Activated naive CD4-positive, alpha-beta T cell treated with anti-CD3 and anti-CD28 coated beads, Interleukin-2, amount 50 U/mL, for 72 hours (primary cell): ENCODE measurements at regions not wholly inside any gene's neighbourhood (a gene's known extent, or its start where the extent isn't known, plus 50 kb on each side); places are given as distances from the start of the nearest gene placed in this dataset.
"Not testable (repeated sequence)": the region's sequence is repeated elsewhere in the genome, so short reads cannot be mapped to it uniquely, and the experiment has no call there.

Source experiments
- ATAC-seq, 2 donors: fragments of 150-1000 bp; cut with Tn5 transposase; 2 replicates each; pipeline ENCODE4 v1.10.0; 2021; ENCODE audit warnings: mild to moderate bottlenecking in 2 of 2, moderate library complexity in 2 of 2
- DNase-seq, 2 donors: peaks; one replicate each; pipeline ENCODE4 v3.0.0; 2021 to 2022; ENCODE audit warnings: low spot score in 2 of 2
- H3K27ac Mint-ChIP-seq, 2 donors: one replicate each; pipeline ENCODE4 v1.8.0; 2022; ENCODE audit warnings: mild to moderate bottlenecking in 2 of 2, mixed read lengths in 2 of 2
- H3K36me3 Mint-ChIP-seq, 2 donors: one replicate each; pipeline ENCODE4 v1.8.0; 2022; ENCODE audit warnings: mixed read lengths in 2 of 2
- H3K9me3 Mint-ChIP-seq, 2 donors: one replicate each; pipeline ENCODE4 v1.8.0; 2022; ENCODE audit warnings: mixed read lengths in 2 of 2

DNA sequence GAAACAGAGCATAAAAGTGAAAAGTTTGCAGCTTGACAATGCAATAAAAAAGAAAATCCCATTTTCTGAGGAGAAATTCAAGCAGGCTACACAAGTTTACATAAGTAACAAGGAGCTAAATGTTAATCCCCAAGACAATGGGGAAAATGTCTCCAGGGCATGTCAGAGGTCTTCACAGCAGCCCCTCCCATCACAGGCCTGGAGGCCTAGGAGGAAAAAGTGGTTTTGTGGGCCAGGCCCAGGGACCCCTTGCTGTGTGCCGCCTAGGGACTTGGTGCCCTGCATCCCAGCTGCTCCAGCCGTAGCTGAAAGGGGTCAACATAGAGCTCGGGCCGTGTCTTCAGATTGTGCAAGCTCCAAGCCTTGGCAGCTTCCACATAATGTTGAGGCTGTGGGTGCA, 186.7 kb upstream of the MAP3K1 start:
- Mint-ChIP-seq H3K9me3 (peaks cover 4 to 24% of the 10 kb centered on the region in 2 donors), H3K36me3 (peaks cover 0 to 19% of the 10 kb centered on the region in 2 donors)
- not testable (repeated sequence) for DNase-seq, H3K27ac Mint-ChIP-seq, ATAC-seq

DNA sequence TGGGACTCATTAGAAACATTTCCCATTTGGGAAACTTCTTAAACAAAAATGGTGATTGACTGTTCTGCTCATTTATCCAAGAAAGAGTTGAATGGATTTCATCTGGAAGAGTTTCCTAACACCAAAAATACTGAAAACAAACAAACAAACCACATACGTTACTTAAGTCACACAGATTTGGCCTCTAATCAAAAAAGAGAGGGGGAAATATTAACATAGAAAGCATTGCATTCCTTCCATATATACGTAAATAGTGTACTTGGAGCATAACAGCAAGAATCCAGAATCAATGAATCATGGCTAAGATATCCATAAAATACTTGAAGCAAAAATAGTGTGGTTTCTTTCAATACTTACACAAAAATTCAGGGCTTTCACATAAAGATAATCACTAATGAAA, 189.8 kb upstream of the MAP3K1 start:
- peaks cover 21 to 28% of the 10 kb centered on the region in 2 donors for H3K9me3 Mint-ChIP-seq
- DNase-seq = no peak
- H3K27ac Mint-ChIP-seq = no peak overlapping the region
- ATAC-seq = no peak
- peaks cover 0 to 26% of the 10 kb centered on the region in 2 donors for H3K36me3 Mint-ChIP-seq

DNA sequence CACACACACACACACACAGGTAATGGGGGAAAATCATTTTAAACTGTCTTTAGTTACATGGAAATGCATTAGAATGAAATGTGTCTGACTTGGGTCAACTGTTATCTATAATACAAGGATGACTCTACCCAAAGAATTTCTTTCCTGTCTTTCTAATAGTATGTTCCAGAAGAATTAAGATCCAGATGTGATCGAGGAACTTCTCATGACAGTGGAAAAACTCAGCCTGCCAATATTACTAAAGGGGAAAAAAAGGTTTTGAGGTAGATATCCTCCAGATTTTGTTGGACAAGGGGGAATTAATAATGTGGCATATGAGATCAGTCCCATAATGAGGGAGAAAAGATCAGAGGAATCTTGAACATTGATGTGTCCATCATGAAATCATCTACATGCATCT, 190.6 kb upstream of the MAP3K1 start:
- Mint-ChIP-seq H3K9me3 (peaks cover 21 to 25% of the 10 kb centered on the region in 2 donors), H3K27ac (no peak overlapping the region), H3K36me3 (peaks cover 0 to 18% of the 10 kb centered on the region in 2 donors)
- ATAC-seq = no peak
- DNase-seq = no peak

DNA sequence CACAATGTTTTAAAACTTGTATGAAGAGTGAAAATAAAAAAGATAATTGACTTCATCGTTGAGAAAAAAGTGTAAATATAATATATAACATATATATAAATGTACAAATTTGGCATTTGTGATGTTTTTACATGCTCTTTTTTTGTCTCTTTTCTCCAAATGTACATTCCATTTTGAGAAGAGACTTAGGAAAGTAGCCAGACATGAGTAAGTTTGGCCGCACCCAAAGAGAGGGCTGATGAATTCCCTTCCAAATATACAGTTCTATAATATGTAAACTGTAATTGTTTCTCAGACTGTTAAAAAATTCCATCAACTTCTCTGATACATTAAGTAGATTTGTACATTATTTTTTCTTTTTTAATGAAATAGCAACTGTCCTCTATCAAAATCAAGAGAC, 193.2 kb upstream of the MAP3K1 start:
- Mint-ChIP-seq H3K36me3 (peaks cover 12 to 20% of the 10 kb centered on the region in 2 donors), H3K27ac (no peak overlapping the region), H3K9me3 (peaks cover 15 to 17% of the 10 kb centered on the region in 2 donors)
- DNase-seq (no peak), ATAC-seq (no peak)

DNA sequence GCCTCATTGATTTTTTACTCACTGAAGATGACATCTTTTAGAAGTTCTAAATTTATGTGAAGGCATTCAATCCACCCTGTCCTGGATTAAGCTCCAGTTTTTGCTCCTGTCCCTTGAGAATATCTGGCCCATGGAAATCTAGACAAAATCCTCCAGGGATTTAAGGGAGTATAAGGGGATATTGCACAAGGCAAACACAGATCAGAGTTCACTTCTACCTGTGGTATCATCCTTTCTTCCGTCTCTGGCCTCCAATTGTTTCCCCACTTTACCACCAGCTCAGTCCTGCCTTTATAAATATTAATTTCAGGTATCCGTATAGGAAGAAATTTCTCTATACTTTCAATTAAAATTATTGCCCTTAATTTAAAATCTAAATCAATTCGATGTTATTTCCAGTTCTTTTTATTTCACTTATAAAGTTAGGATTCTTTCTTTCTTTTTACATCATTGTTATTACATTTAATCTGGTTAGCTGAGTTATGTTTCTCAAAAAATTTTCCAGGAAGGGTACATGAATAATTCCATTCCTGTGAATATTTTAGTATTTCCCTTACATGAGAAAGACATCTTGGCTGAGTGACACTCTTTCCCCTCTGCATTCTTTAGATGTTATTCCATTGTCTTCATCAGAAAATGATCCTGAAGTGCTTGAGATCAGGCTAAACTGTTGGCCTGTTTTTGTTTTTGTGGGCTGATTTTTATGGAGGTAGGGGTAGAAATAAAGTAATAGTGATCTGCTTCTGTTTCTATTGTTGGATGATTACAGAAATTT, 194.3 kb upstream of the MAP3K1 start:
- DNase-seq (no peak), ATAC-seq (no peak)
- Mint-ChIP-seq H3K9me3 (peaks cover 7 to 17% of the 10 kb centered on the region in 2 donors), H3K27ac (no peak overlapping the region), H3K36me3 (peaks cover 12 to 21% of the 10 kb centered on the region in 2 donors)

DNA sequence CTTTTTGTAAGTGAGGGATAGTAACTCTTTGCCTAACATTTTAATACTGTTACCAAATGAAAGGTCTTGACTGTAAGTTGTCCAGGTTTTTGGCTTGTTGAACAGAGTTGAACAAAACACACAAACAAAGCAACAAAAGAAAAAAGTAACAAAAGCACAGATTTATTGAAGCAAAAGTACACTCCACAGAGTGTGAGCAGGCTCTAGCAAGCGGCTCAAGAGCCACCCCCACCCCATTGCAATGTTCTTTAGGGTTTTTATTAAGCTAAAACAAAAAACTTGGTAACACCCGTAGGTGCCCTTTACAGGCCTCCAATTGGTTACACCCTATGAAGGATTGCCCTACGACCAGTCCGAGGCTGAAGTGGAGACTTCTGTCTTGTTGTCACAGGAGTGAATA, 197.4 kb upstream of the MAP3K1 start:
- ATAC-seq = no peak
- no peak overlapping the region for H3K27ac Mint-ChIP-seq
- DNase-seq = no peak
- H3K9me3 Mint-ChIP-seq = peaks cover 7 to 13% of the 10 kb centered on the region in 2 donors
- H3K36me3 Mint-ChIP-seq = peaks cover 12 to 21% of the 10 kb centered on the region in 2 donors

DNA sequence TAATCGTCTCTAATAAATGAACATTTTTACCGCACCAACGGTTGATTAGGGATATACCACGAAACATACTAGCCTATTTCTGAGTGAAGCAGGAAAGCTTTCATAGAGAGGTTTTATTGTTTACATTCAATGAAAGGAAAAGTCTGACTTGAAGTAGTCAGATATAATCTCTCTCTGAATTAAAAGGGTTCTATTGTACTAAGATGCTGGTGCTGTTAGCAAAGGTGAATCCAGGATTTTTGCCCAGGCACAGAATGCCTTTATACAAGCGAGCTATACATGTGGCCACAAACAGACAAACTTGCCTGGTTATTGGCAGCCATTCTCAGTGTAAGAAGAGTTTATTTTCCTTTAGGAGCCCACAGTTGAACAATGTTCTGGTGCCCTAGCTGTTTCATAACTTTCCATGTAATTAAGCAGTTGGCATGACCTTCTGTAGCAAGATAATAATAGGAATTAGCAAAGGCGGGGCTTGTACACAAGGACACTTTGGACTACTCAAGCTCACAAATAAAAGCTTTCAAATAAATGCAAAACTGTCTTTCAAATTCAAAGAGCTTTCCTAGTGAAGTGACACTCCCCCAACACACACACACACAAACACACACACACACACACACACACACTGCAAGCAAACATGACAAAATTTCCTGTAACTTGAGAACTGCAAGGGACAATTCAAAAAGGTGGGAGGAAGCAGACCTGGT, 198.7 kb upstream of the MAP3K1 start:
- peaks cover 7 to 13% of the 10 kb centered on the region in 2 donors for H3K9me3 Mint-ChIP-seq
- no peak overlapping the region for H3K27ac Mint-ChIP-seq

DNA sequence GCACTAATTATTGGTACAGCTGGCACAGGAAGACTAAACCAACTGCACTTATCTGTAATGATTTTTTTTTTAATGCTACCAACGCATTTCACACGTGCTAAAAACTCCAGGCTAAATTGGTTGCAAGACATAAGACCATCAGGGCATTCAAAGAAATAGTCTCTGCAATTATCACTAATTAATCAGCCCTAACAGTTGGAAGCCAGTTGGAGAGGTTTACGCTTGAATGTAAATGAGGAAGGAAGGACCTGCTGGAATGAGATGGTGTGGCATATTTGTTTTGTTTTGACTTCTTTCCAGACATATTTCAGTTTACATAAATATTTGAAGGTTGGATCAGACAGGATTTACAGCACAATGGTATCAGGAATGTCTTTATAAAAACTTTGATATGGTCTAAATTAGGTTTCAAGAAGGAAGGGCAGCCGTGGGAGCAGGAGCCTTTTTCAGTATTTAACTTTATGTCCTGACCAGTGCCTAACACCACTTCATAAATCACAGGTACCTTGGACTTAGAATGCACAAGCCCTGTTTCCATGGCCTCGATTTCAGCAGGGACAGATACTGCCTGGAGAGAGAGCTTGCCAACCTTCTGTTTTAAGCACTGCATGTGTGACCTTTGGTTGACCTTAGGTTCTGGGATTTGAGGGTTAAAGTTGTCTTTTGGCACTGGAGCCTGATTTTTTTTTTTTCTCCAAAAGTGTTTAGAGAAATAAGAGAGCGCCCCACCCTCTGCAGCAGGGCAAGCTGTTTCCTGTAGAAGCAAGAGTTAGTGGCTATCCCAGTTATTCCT, 199.8 kb upstream of the MAP3K1 start:
- ATAC-seq (peak in 1 of 2 donors; percentile 11), DNase-seq (no peak)
- Mint-ChIP-seq H3K27ac (peak overlapping the region in 1 of 2 donors; percentile 12), H3K9me3 (peaks cover 12 to 24% of the 10 kb centered on the region in 2 donors), H3K36me3 (peaks cover 25 to 33% of the 10 kb centered on the region in 2 donors)

More for the DNA sequence above, 198.7 kb upstream of the MAP3K1 start:
- H3K36me3 Mint-ChIP-seq = peaks cover 14 to 29% of the 10 kb centered on the region in 2 donors
- no peak for DNase-seq
- ATAC-seq = no peak

DNA sequence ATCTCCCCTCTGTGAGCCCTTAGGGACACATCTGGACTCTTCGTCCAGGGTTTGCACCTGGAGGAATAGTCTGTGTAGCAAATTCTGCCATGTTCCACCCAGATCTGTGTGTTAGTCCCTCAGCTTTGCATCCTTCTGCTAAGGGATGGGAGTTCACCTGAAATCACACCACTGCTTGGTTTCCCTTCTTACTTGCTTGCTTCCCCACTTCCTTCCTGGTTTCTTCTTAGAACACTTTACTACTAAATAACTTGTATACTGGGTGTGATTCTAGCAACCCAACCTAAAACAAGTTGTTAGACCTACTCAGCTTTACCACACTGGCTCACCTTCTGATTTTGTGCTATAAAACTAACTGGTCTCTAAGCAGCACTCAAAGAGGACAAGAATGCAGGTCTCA, 202.6 kb upstream of the MAP3K1 start:
- peaks cover 17 to 33% of the 10 kb centered on the region in 2 donors for H3K36me3 Mint-ChIP-seq
- no peak for DNase-seq
- peaks cover 15 to 23% of the 10 kb centered on the region in 2 donors for H3K9me3 Mint-ChIP-seq
- ATAC-seq = no peak
- H3K27ac Mint-ChIP-seq = peak overlapping the region in 1 of 2 donors; percentile 56

DNA sequence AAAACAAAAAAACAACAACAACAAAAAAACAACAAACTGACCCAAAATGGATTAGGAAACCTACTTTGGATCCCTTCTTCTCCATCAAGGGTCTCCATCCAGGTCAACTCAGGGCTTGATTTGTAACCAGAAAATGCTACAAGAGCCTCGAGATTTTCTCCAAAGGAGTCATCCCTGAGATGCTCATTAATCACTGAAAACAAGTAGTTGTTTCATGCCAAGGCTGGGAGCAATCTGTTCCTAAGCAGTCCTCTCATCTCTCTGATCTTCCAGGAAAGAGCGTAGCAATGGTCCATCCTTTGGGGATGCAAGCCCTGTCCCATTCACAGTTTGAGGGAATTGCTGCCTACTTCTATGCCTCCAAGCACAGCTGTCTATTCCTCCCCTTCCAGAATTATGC, 203.0 kb upstream of the MAP3K1 start:
- Mint-ChIP-seq H3K9me3 (peaks cover 15 to 23% of the 10 kb centered on the region in 2 donors), H3K27ac (no peak overlapping the region), H3K36me3 (peaks cover 17 to 31% of the 10 kb centered on the region in 2 donors)
- ATAC-seq (no peak), DNase-seq (no peak)

DNA sequence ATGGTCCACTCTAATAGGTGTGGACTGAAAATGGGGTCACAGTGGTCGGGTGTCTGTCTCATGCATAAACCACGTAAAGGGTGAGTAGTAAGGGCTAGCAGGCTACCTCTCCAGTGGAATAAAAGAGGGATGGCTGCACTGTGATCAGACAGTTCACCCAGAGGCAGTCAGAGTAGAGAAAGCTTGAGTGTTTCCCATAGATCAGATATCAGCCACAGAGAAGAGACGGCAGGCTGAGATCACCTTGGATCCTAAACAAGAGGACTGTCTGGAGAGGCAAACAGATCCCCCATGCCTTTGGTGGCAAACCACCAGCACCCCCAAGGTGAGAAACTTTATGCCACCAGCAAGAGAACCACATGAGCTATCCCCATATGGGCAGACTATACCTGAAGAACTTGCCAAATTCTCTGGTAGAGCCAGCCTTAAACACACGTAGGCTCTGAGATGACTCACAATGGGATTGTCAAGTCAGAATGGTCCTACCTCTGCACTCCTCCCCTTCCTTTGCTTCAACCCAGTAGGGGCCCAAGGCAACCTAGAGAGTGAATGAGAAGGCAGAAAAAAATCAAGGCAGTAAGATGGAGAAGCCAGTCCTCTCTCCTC, 205.2 kb upstream of the MAP3K1 start:
- ATAC-seq (peak; percentile 96 to 99), DNase-seq (peak in 1 of 2 donors; percentile 47)
- H3K9me3 Mint-ChIP-seq = peaks cover 15 to 23% of the 10 kb centered on the region in 2 donors
- peaks cover 17 to 27% of the 10 kb centered on the region in 2 donors for H3K36me3 Mint-ChIP-seq
- H3K27ac Mint-ChIP-seq = peak overlapping the region; percentile 5 to 53

DNA sequence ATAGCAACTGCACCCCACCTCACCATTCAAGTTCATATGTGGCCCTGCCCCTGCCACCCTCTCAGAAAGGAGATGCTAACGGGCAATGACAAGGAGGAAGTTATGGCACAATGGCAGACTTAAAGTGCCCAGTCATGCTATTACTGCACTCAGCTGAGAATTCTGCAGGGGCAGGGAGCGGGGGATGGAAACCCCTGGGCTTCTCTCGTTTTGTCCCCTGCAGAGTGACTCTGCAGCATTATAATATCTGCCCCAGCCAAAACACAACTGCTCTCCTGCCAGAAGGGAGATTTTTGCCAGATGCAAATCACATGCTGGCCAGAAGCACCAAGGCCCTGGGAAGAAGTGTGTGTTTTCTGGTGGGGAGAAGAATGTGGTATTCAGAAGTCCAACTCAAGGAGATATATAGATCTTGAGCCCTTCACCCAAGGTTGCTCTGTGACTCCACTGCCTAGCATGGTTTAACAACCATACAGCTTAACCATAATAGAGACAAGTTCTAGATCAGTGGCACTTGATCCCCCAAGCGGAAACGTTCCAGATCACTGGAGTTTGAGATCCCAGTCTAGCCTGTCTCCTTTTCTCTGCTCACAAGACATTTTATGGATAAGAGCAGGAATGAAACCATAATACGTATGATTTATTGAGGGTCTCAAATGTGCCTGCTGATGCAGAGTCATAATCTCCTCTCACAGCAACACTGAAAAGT, 207.0 kb upstream of the MAP3K1 start:
- ATAC-seq = no peak

DNA sequence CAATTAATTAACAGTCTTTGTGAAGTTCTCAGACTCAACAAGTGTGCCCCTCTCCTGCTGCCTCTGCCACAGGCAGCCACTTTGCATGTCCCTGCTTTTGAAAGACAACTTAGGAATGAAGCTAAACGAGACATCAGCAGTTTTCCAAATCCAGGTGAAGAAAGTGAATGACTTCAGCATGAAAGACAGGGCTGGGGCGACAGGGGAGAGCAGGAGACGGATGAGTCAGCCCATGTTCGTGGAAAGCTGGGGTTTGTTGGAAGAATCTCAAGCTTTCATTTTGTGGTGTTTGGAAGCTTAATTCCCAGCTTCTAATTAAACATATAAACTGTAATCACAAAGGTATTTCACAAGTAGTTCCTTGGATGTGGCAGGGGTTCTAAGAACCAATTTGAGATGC, 207.8 kb upstream of the MAP3K1 start:
- peaks cover 17 to 23% of the 10 kb centered on the region in 2 donors for H3K36me3 Mint-ChIP-seq
- no peak for DNase-seq
- H3K9me3 Mint-ChIP-seq = peaks cover 15 to 18% of the 10 kb centered on the region in 2 donors
- no peak for ATAC-seq
- H3K27ac Mint-ChIP-seq = peak overlapping the region in 1 of 2 donors; percentile 25

More for the DNA sequence above, 207.0 kb upstream of the MAP3K1 start:
- DNase-seq = no peak
- Mint-ChIP-seq H3K36me3 (peaks cover 17 to 27% of the 10 kb centered on the region in 2 donors), H3K27ac (no peak overlapping the region), H3K9me3 (peaks cover 15 to 23% of the 10 kb centered on the region in 2 donors)

DNA sequence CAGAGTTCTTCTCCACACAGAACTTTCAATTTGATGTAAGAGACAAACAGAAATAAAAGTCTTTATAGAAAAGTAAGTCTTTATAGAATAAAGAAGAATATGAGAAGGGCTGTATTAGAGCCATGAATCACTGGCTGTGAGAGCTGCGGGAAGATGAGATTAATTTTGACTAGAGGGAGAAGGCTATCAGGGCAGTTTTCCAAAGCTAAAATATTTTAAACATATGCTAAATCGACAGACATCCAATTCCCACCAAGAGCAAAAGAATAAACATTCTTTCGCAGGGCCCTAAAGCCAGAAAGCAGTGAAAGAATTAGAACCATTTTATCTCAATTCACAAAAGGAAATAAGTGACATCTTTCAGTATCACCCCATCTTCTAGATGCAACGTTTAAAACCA, 208.3 kb upstream of the MAP3K1 start:
- ATAC-seq (no peak), DNase-seq (no peak)
- peaks cover 17 to 20% of the 10 kb centered on the region in 2 donors for H3K36me3 Mint-ChIP-seq
- H3K9me3 Mint-ChIP-seq = peaks cover 15 to 17% of the 10 kb centered on the region in 2 donors
- no peak overlapping the region for H3K27ac Mint-ChIP-seq

DNA sequence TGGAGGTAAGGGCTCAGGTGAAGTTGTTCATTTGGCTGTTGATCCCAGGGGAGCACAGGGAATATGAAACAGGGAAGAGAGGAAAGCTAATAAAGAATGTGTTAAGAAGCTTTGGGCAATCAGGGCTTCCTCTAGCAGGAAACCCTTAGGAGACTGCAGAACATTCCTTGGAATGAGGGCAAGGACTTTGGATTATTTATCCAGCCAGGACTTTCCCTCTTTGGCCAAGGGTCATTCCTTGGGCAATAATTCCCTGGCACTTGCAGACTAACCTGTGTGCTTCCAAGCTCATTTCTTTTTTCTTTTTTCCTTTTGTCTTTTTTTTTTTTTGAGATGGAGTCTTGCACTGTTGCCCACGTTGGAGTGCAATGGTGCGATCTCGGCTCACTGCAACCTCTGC, 209.2 kb upstream of the MAP3K1 start:
- peaks cover 9% of the 10 kb centered on the region in 2 donors for H3K9me3 Mint-ChIP-seq
- ATAC-seq (no peak), DNase-seq (no peak)
- H3K27ac Mint-ChIP-seq = no peak overlapping the region
- H3K36me3 Mint-ChIP-seq = peaks cover 11% of the 10 kb centered on the region in 2 donors

DNA sequence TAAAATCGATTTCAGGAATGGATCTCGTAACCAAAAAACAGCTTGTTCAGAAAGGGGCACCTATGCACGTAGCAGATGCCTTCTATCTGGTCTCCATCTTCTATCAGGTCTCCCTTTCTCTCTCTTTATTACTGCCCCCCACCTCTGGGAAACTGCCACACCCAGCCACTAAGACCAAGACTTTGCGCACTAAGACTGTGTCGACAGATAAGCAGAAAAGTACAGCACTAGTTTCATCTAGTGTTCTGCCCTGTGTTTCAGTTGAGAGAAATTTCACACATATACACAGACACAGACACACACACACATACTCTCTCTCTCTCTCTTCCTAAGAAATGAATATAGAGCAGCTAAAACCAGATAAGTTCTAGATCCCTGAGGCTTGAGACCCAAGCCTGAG, 210.1 kb upstream of the MAP3K1 start:
- no peak for DNase-seq
- Mint-ChIP-seq H3K36me3 (peaks cover 1% of the 10 kb centered on the region in 2 donors), H3K9me3 (peaks cover 0 to under 1% of the 10 kb centered on the region in 2 donors), H3K27ac (peak overlapping the region in 1 of 2 donors; percentile 22)
- no peak for ATAC-seq
